SU-DHL-6 (cell line): ENCODE measurements at regions not wholly inside any gene's neighbourhood (a gene's known extent, or its start where the extent isn't known, plus 50 kb on each side); places are given as distances from the start of the nearest gene placed in this dataset.

Source experiments
- H2AFZ ChIP-seq: fragments of 200-600 bp; sonication (generic); 2 replicates; pipeline ENCODE4 v1.6.1; 2014; ENCODE audit warnings: low read depth, mild to moderate bottlenecking, moderate library complexity, mixed read lengths, antibody characterized with exemption, low read length; ENCODE audit not compliant: severe bottlenecking
- H3F3A ChIP-seq: fragments of 200-600 bp; shearing (Covaris generic); 2 replicates; pipeline ENCODE4 v1.6.0; 2016; ENCODE audit warnings: antibody characterized with exemption, mild to moderate bottlenecking; ENCODE audit not compliant: insufficient read depth
- H3K27ac ChIP-seq: fragments of 200-600 bp; sonication (generic); 2 replicates; pipeline ENCODE4 v1.5.1; 2016; ENCODE audit warnings: low read depth, mild to moderate bottlenecking, low read length, moderate library complexity, mixed read lengths
- H3K27me3 ChIP-seq: fragments of 200-600 bp; sonication (generic), shearing (Covaris generic); 2 replicates; pipeline ENCODE4 v1.6.0; 2014; ENCODE audit warnings: mild to moderate bottlenecking, low read length
- H3K36me3 ChIP-seq: fragments of 200-600 bp; sonication (generic); 2 replicates; pipeline ENCODE4 v1.6.1; 2014; ENCODE audit warnings: mild to moderate bottlenecking, low read length, mixed read lengths
- H3K4me2 ChIP-seq: fragments of 300-600, 200-600 bp; shearing (Covaris generic), sonication (generic); 2 replicates; pipeline ENCODE4 v1.6.0; 2014; ENCODE audit warnings: low read length, low read depth, mild to moderate bottlenecking; ENCODE audit not compliant: poor library complexity, severe bottlenecking
- H3K4me3 ChIP-seq: fragments of 200-600 bp; sonication (generic); 2 replicates; pipeline ENCODE4 v1.5.1; 2014; ENCODE audit warnings: antibody characterized with exemption, low read length, mild to moderate bottlenecking, mixed read lengths; ENCODE audit not compliant: insufficient read depth, poor library complexity, severe bottlenecking
- H3K79me2 ChIP-seq: fragments of 200-600 bp; sonication (generic); 2 replicates; pipeline ENCODE4 v1.6.1; 2014; ENCODE audit warnings: mild to moderate bottlenecking, low read length, moderate library complexity; ENCODE audit not compliant: insufficient read depth
- H3K9ac ChIP-seq: fragments of 200-600 bp; sonication (generic); 2 replicates; pipeline ENCODE4 v1.7.0; 2014; ENCODE audit warnings: mild to moderate bottlenecking, low read length
- H3K9me2 ChIP-seq: fragments of 200-600 bp; sonication (generic); replicated peaks from 2 replicates; pipeline ENCODE4 v1.6.1; 2014; ENCODE audit warnings: low read length; ENCODE audit not compliant: insufficient read depth
- H3K9me3 ChIP-seq: fragments of 200-600 bp; sonication (generic); 2 replicates; pipeline ENCODE4 v1.6.1; 2014; ENCODE audit warnings: low read length, mixed read lengths; ENCODE audit not compliant: insufficient read depth
- H4K20me1 ChIP-seq: fragments of 200-600 bp; sonication (generic); 2 replicates; pipeline ENCODE4 v1.6.1; 2014; ENCODE audit warnings: low read depth, mild to moderate bottlenecking, antibody characterized with exemption, low read length, moderate library complexity, mixed read lengths
- CTCF ChIP-seq: fragments of 200-600 bp; sonication (generic); IDR thresholded peaks from one replicate; pipeline ENCODE4 v1.5.1; 2017; ENCODE audit warnings: antibody characterized with exemption, mild to moderate bottlenecking, low read length, moderate library complexity; ENCODE audit not compliant: insufficient read depth, poor library complexity, severe bottlenecking
- EZH2phosphoT487 ChIP-seq: fragments of 200-600 bp; sonication (generic), shearing (Covaris generic); conservative IDR thresholded peaks from 2 replicates; pipeline ENCODE4 v1.6.1; 2018; ENCODE audit warnings: mild to moderate bottlenecking, antibody characterized with exemption, low read length, moderate library complexity, mixed read lengths

- H3K9me2 ChIP-seq = no peaks in the 10 kb centered on the region
- no peaks in the 10 kb centered on the region for H4K20me1 ChIP-seq
- H3K4me2 ChIP-seq = no peak overlapping the region
- no peak overlapping the region for H3K9ac ChIP-seq
- H3F3A ChIP-seq = no peaks in the 10 kb centered on the region
- no peak for TF ChIP-seq CTCF
- TF ChIP-seq EZH2phosphoT487 = no peak
- H3K4me3 ChIP-seq = no peak overlapping the region
- no peak overlapping the region for H3K27ac ChIP-seq
- H3K27me3 ChIP-seq = no peaks in the 10 kb centered on the region
- H3K36me3 ChIP-seq = no peaks in the 10 kb centered on the region
- H3K79me2 ChIP-seq = no peaks in the 10 kb centered on the region
- no peaks in the 10 kb centered on the region for H3K9me3 ChIP-seq
- no peak overlapping the region for H2AFZ ChIP-seq
Observed at GRCh38 chr7:135800560-135800959, 51.9 kb upstream of the FAM180A start.

GRCh38 chr7:135799881-135800280, 51.3 kb upstream of the FAM180A start:
- Histone ChIP-seq H3K27me3 (no peaks in the 10 kb centered on the region), H4K20me1 (no peaks in the 10 kb centered on the region), H3K4me3 (no peak overlapping the region), H3K9me3 (no peaks in the 10 kb centered on the region), H3K4me2 (no peak overlapping the region), H3K9ac (no peak overlapping the region), H2AFZ (no peak overlapping the region), H3K36me3 (no peaks in the 10 kb centered on the region), H3F3A (no peaks in the 10 kb centered on the region), H3K79me2 (no peaks in the 10 kb centered on the region), H3K27ac (no peak overlapping the region), H3K9me2 (no peaks in the 10 kb centered on the region)
- TF ChIP-seq CTCF (no peak), EZH2phosphoT487 (no peak)
